ENCODE measurements at regions not wholly inside any gene's neighbourhood (a gene's known extent, or its start where the extent isn't known, plus 50 kb on each side); places are given as distances from the start of the nearest gene placed in this dataset.

- Histone ChIP-seq H2AK5ac (ENCODE audit: low read depth, low read length) (no peak overlapping the region), H3K9ac (replicated peaks in 1 of 4; ENCODE audit: extremely low read depth in 1 of 4, low read depth in 3 of 4, low read length in 3 of 4) (no peak overlapping the region)
- no peak for FAIRE-seq
- TF ChIP-seq USF2 (IDR thresholded peaks at IDR 0.05; ENCODE audit: low read length), result no peak
- TF ChIP-seq BRCA1 (IDR thresholded peaks at IDR 0.05; ENCODE audit: low read depth, low read length), result no peak
- no peak for TF ChIP-seq SP2 (IDR thresholded peaks at IDR 0.05; ENCODE audit: low read length)
- TF ChIP-seq BCL11A (IDR thresholded peaks at IDR 0.05; ENCODE audit: low read depth in 2 of 2, low read length in 2 of 2), result no peak
- no peak for TF ChIP-seq GABPA (IDR thresholded peaks at IDR 0.05; ENCODE audit: borderline replicate concordance, insufficient read depth, low read length)
- no peak for TF ChIP-seq RBBP5 (IDR thresholded peaks at IDR 0.05; ENCODE audit: borderline replicate concordance, low read depth, low read length)
- no peak for TF ChIP-seq SUZ12 (IDR thresholded peaks at IDR 0.05; ENCODE audit: low read length)
- no peak for TF ChIP-seq NANOG (IDR thresholded peaks at IDR 0.05; ENCODE audit: insufficient read depth, low read depth, low read length, poor library complexity, severe bottlenecking)
- no peak for TF ChIP-seq EP300 (IDR thresholded peaks at IDR 0.05; ENCODE audit: borderline replicate concordance in 1 of 2, low read depth in 2 of 2, low read length in 2 of 2)
- no peak for TF ChIP-seq SP4 (IDR thresholded peaks at IDR 0.05; ENCODE audit: low read length)
- TF ChIP-seq CHD2 (IDR thresholded peaks at IDR 0.05; ENCODE audit: low read length), result no peak
- no peak for TF ChIP-seq SAP30 (IDR thresholded peaks at IDR 0.05; ENCODE audit: insufficient read depth, insufficient replicate concordance, low read length)
Observed at GRCh38 chr11:134920851-134921608, 509.0 kb upstream of the B3GAT1 start.

More at GRCh38 chr11:134920851-134921608, 509.0 kb upstream of the B3GAT1 start:
- CTCF ChIA-PET (ENCODE audit: partially characterized antibody), result interaction anchor here (0.8 to 1.3 kb wide), 4 partner anchors 9 to 155 kb away, joined by 3 to 4 read pairs (median 3); no protein-coding TSS in a partner anchor
- Histone ChIP-seq H3K79me2 (ENCODE audit: control insufficient read depth in 1 of 2, insufficient read depth in 2 of 2, low read length in 2 of 2) (no peaks in the 10 kb centered on the region), H3K27ac (ENCODE audit: low read depth, low read length) (no peak overlapping the region), H3K9me3 (ENCODE audit: insufficient read depth in 2 of 2, low read depth in 1 of 2, low read length in 1 of 2) (no peaks in the 10 kb centered on the region), H3K18ac (ENCODE audit: extremely low read depth, low read length) (no peak overlapping the region), H3K4ac (replicated peaks; ENCODE audit: insufficient read length, low read depth, low read length) (no peak overlapping the region), H2AFZ (ENCODE audit: low read length) (no peak overlapping the region), H3K4me1 (replicated peaks in 1 of 4; ENCODE audit: control insufficient read depth in 3 of 4, insufficient read depth in 4 of 4, low read length in 3 of 4) (no peaks in the 10 kb centered on the region), H3K56ac (replicated peaks; ENCODE audit: insufficient read length, low read depth, low read length) (no peak overlapping the region), H3K79me1 (ENCODE audit: low read depth, low read length) (no peaks in the 10 kb centered on the region), H3K23me2 (ENCODE audit: low read depth, low read length) (peaks cover 6% of the 10 kb centered on the region; the same call in 1 of the 2 replicates), H2BK120ac (replicated peaks; ENCODE audit: low read depth, low read length) (no peak overlapping the region), H3K27me3 (replicated peaks in 1 of 4; ENCODE audit: control insufficient read depth in 3 of 4, extremely low read depth in 1 of 4, insufficient read depth in 3 of 4, low read length in 3 of 4) (no peaks in the 10 kb centered on the region), H4K20me1 (replicated peaks in 1 of 2; ENCODE audit: control insufficient read depth in 1 of 2, insufficient read depth in 2 of 2, low read length in 2 of 2) (peaks cover 0 to 3% of the 10 kb centered on the region in 2 experiments), H4K8ac (ENCODE audit: extremely low read depth, insufficient read depth, low read length) (no peak overlapping the region), H2BK5ac (ENCODE audit: low read depth, low read length) (no peak overlapping the region), H4K5ac (ENCODE audit: insufficient read length, low read depth, low read length) (no peak overlapping the region), H3K36me3 (ENCODE audit: control insufficient read depth in 2 of 4, insufficient read depth in 4 of 4, low read length in 3 of 4) (no peaks in the 10 kb centered on the region), H3K4me3 (ENCODE audit: extremely low read depth in 1 of 4, insufficient read depth in 2 of 4, low read depth in 3 of 4, low read length in 4 of 4) (no peak overlapping the region), H2BK20ac (ENCODE audit: low read length) (no peak overlapping the region), H2BK15ac (ENCODE audit: low read length) (no peak overlapping the region), H2BK12ac (ENCODE audit: low read depth, low read length) (no peak overlapping the region), H4K91ac (replicated peaks; ENCODE audit: insufficient read length, low read length) (no peak overlapping the region), H3K23ac (ENCODE audit: insufficient read length) (no peak overlapping the region), H3K14ac (ENCODE audit: insufficient read length) (no peak overlapping the region), H3K4me2 (ENCODE audit: insufficient read depth in 1 of 2, low read depth in 2 of 2, low read length in 2 of 2) (no peak overlapping the region)
- WGBS, 2 experiments (ENCODE audit: extremely low coverage in 1 of 2, insufficient coverage in 1 of 2, insufficient read length in 1 of 2, insufficient replicate concordance in 2 of 2, low coverage in 1 of 2, low lambda C conversion rate in 2 of 2, missing lambda C conversion rate in 1 of 2), result 91% methylated on average over 8 of the region's 8 CpGs; no CpG with 5 or more reads in 1 of the 2 experiments
- DNase-seq (ENCODE audit: low read depth in 1 of 2, low spot score in 2 of 2), result no peak
- POLR2A ChIA-PET (ENCODE audit: partially characterized antibody), result no interaction called here
